ENCODE measurements at regions not wholly inside any gene's neighbourhood (a gene's known extent, or its start where the extent isn't known, plus 50 kb on each side); places are given as distances from the start of the nearest gene placed in this dataset.

GRCh38 chr21:16519036-16519435 is 789.3 kb downstream of the USP25 start:
- no peak overlapping the region for H3K9ac ChIP-seq (ENCODE audit: low read depth, low read length)
- H3K4me1 ChIP-seq (ENCODE audit: control insufficient read depth, insufficient read depth, low read length) = no peaks in the 10 kb centered on the region
- H3K9me3 ChIP-seq (ENCODE audit: control insufficient read depth, insufficient read depth, low read length) = peaks cover 7% of the 10 kb centered on the region
- no peaks in the 10 kb centered on the region for H3K36me3 ChIP-seq (ENCODE audit: control insufficient read depth, insufficient read depth, low read length)
- no peak overlapping the region for H3K4me3 ChIP-seq (ENCODE audit: low read depth, low read length)
- H3K27me3 ChIP-seq (ENCODE audit: control insufficient read depth, insufficient read depth, low read length) = no peaks in the 10 kb centered on the region
- H3K27ac ChIP-seq (ENCODE audit: low read depth, low read length) = no peak overlapping the region

- H3K4me3 ChIP-seq (ENCODE audit: low read depth, low read length) = no peak overlapping the region
- H3K4me1 ChIP-seq (ENCODE audit: control insufficient read depth, insufficient read depth, low read length) = no peaks in the 10 kb centered on the region
- no peaks in the 10 kb centered on the region for H3K27me3 ChIP-seq (ENCODE audit: control insufficient read depth, insufficient read depth, low read length)
- no peak overlapping the region for H3K9ac ChIP-seq (ENCODE audit: low read depth, low read length)
- H3K36me3 ChIP-seq (ENCODE audit: control insufficient read depth, insufficient read depth, low read length) = no peaks in the 10 kb centered on the region
- no peak overlapping the region for H3K27ac ChIP-seq (ENCODE audit: low read depth, low read length)
- peaks cover 7% of the 10 kb centered on the region for H3K9me3 ChIP-seq (ENCODE audit: control insufficient read depth, insufficient read depth, low read length)
Measured at GRCh38 chr21:16519644-16520043, 789.9 kb downstream of the USP25 start.

- Histone ChIP-seq H3K4me1 (ENCODE audit: control insufficient read depth, insufficient read depth, low read length) (no peaks in the 10 kb centered on the region), H3K9ac (ENCODE audit: low read depth, low read length) (no peak overlapping the region), H3K4me3 (ENCODE audit: low read depth, low read length) (no peak overlapping the region)
Measured at GRCh38 chr21:16522548-16522947, 792.8 kb downstream of the USP25 start.

GRCh38 chr21:16530656-16531055 is 800.9 kb downstream of the USP25 start:
- Histone ChIP-seq H3K27me3 (ENCODE audit: control insufficient read depth, insufficient read depth, low read length) (no peaks in the 10 kb centered on the region), H3K36me3 (ENCODE audit: control insufficient read depth, insufficient read depth, low read length) (no peaks in the 10 kb centered on the region), H3K9me3 (ENCODE audit: control insufficient read depth, insufficient read depth, low read length) (no peaks in the 10 kb centered on the region; the same call in 1 of the 2 replicates), H3K4me1 (ENCODE audit: control insufficient read depth, insufficient read depth, low read length) (peaks cover 4% of the 10 kb centered on the region; the same call in 1 of the 2 replicates), H3K4me3 (ENCODE audit: low read depth, low read length) (no peak overlapping the region), H3K27ac (ENCODE audit: low read depth, low read length) (no peak overlapping the region), H3K9ac (ENCODE audit: low read depth, low read length) (no peak overlapping the region)

More at GRCh38 chr21:16522548-16522947, 792.8 kb downstream of the USP25 start:
- Histone ChIP-seq H3K27ac (ENCODE audit: low read depth, low read length) (no peak overlapping the region), H3K36me3 (ENCODE audit: control insufficient read depth, insufficient read depth, low read length) (no peaks in the 10 kb centered on the region), H3K27me3 (ENCODE audit: control insufficient read depth, insufficient read depth, low read length) (no peaks in the 10 kb centered on the region), H3K9me3 (ENCODE audit: control insufficient read depth, insufficient read depth, low read length) (no peaks in the 10 kb centered on the region)

GRCh38 chr21:16532840-16533239 is 803.1 kb downstream of the USP25 start:
- Histone ChIP-seq H3K27me3 (ENCODE audit: control insufficient read depth, insufficient read depth, low read length) (no peaks in the 10 kb centered on the region), H3K9me3 (ENCODE audit: control insufficient read depth, insufficient read depth, low read length) (no peaks in the 10 kb centered on the region; the same call in 1 of the 2 replicates), H3K9ac (ENCODE audit: low read depth, low read length) (no peak overlapping the region), H3K4me3 (ENCODE audit: low read depth, low read length) (no peak overlapping the region), H3K27ac (ENCODE audit: low read depth, low read length) (no peak overlapping the region), H3K4me1 (ENCODE audit: control insufficient read depth, insufficient read depth, low read length) (peaks cover 4% of the 10 kb centered on the region; the same call in 1 of the 2 replicates), H3K36me3 (ENCODE audit: control insufficient read depth, insufficient read depth, low read length) (no peaks in the 10 kb centered on the region)

GRCh38 chr21:16533692-16534407 is 804.1 kb downstream of the USP25 start:
- Histone ChIP-seq H3K9ac (ENCODE audit: low read depth, low read length) (no peak overlapping the region), H3K9me3 (ENCODE audit: control insufficient read depth, insufficient read depth, low read length) (no peaks in the 10 kb centered on the region; the same call in 1 of the 2 replicates), H3K36me3 (ENCODE audit: control insufficient read depth, insufficient read depth, low read length) (no peaks in the 10 kb centered on the region), H3K27ac (ENCODE audit: low read depth, low read length) (no peak overlapping the region), H3K27me3 (ENCODE audit: control insufficient read depth, insufficient read depth, low read length) (no peaks in the 10 kb centered on the region), H3K4me3 (ENCODE audit: low read depth, low read length) (no peak overlapping the region), H3K4me1 (ENCODE audit: control insufficient read depth, insufficient read depth, low read length) (peaks cover 4% of the 10 kb centered on the region; the same call in 1 of the 2 replicates)

- H3K4me3 ChIP-seq (ENCODE audit: low read depth, low read length) = no peak overlapping the region
- H3K9ac ChIP-seq (ENCODE audit: low read depth, low read length) = no peak overlapping the region
- no peaks in the 10 kb centered on the region for H3K36me3 ChIP-seq (ENCODE audit: control insufficient read depth, insufficient read depth, low read length)
- peaks cover 4% of the 10 kb centered on the region; the same call in 1 of the 2 replicates for H3K4me1 ChIP-seq (ENCODE audit: control insufficient read depth, insufficient read depth, low read length)
- H3K9me3 ChIP-seq (ENCODE audit: control insufficient read depth, insufficient read depth, low read length) = no peaks in the 10 kb centered on the region; the same call in 1 of the 2 replicates
- no peaks in the 10 kb centered on the region for H3K27me3 ChIP-seq (ENCODE audit: control insufficient read depth, insufficient read depth, low read length)
- no peak overlapping the region for H3K27ac ChIP-seq (ENCODE audit: low read depth, low read length)
Measured at GRCh38 chr21:16534408-16535101, 804.8 kb downstream of the USP25 start.

- Histone ChIP-seq H3K4me1 (ENCODE audit: control insufficient read depth, insufficient read depth, low read length) (peaks cover 4% of the 10 kb centered on the region; the same call in 1 of the 2 replicates), H3K4me3 (ENCODE audit: low read depth, low read length) (no peak overlapping the region), H3K27me3 (ENCODE audit: control insufficient read depth, insufficient read depth, low read length) (no peaks in the 10 kb centered on the region), H3K27ac (ENCODE audit: low read depth, low read length) (no peak overlapping the region), H3K36me3 (ENCODE audit: control insufficient read depth, insufficient read depth, low read length) (no peaks in the 10 kb centered on the region), H3K9ac (ENCODE audit: low read depth, low read length) (no peak overlapping the region), H3K9me3 (ENCODE audit: control insufficient read depth, insufficient read depth, low read length) (no peaks in the 10 kb centered on the region; the same call in 1 of the 2 replicates)
Measured at GRCh38 chr21:16535102-16535422, 805.3 kb downstream of the USP25 start.

GRCh38 chr21:16535626-16536025 is 805.8 kb downstream of the USP25 start:
- H3K4me3 ChIP-seq (ENCODE audit: low read depth, low read length) = no peak overlapping the region
- no peak overlapping the region for H3K9ac ChIP-seq (ENCODE audit: low read depth, low read length)
- H3K27ac ChIP-seq (ENCODE audit: low read depth, low read length) = no peak overlapping the region

GRCh38 chr21:16536140-16536539 is 806.4 kb downstream of the USP25 start:
- Histone ChIP-seq H3K4me3 (ENCODE audit: low read depth, low read length) (no peak overlapping the region), H3K27ac (ENCODE audit: low read depth, low read length) (no peak overlapping the region), H3K4me1 (ENCODE audit: control insufficient read depth, insufficient read depth, low read length) (peaks cover 4% of the 10 kb centered on the region; the same call in 1 of the 2 replicates), H3K9ac (ENCODE audit: low read depth, low read length) (no peak overlapping the region), H3K27me3 (ENCODE audit: control insufficient read depth, insufficient read depth, low read length) (no peaks in the 10 kb centered on the region), H3K9me3 (ENCODE audit: control insufficient read depth, insufficient read depth, low read length) (no peaks in the 10 kb centered on the region), H3K36me3 (ENCODE audit: control insufficient read depth, insufficient read depth, low read length) (no peaks in the 10 kb centered on the region)

More at GRCh38 chr21:16535626-16536025, 805.8 kb downstream of the USP25 start:
- Histone ChIP-seq H3K27me3 (ENCODE audit: control insufficient read depth, insufficient read depth, low read length) (no peaks in the 10 kb centered on the region), H3K36me3 (ENCODE audit: control insufficient read depth, insufficient read depth, low read length) (no peaks in the 10 kb centered on the region), H3K9me3 (ENCODE audit: control insufficient read depth, insufficient read depth, low read length) (no peaks in the 10 kb centered on the region; the same call in 1 of the 2 replicates), H3K4me1 (ENCODE audit: control insufficient read depth, insufficient read depth, low read length) (peaks cover 4% of the 10 kb centered on the region; the same call in 1 of the 2 replicates)
